SK-N-MC (cell line): ENCODE measurements at regions not wholly inside any gene's neighbourhood (a gene's known extent, or its start where the extent isn't known, plus 50 kb on each side); places are given as distances from the start of the nearest gene placed in this dataset.
A peak's percentile ranks its signal among the peaks of the same experiment; 100 is the strongest.

Source experiments
- DNase-seq: peaks from one replicate; pipeline ENCODE4 v3.0.0-alpha.2; 2011; ENCODE audit warnings: low read depth, low spot score
- H3K27ac ChIP-seq: fragments of 200-600 bp; sonication (generic); 2 replicates; pipeline ENCODE4 v1.5.1; 2016; ENCODE audit warnings: mixed run types
- H3K36me3 ChIP-seq: fragments of 200-600 bp; sonication (generic); 2 replicates; pipeline ENCODE4 v1.6.1; 2017; ENCODE audit warnings: antibody characterized with exemption, low read length, mixed read lengths; ENCODE audit not compliant: insufficient read depth
- H3K4me3 ChIP-seq: fragments of 200-600 bp; sonication (generic); 2 replicates; pipeline ENCODE4 v1.5.1; 2016
- H3K9ac ChIP-seq: fragments of 200-600 bp; sonication (generic); 2 replicates; pipeline ENCODE4 v1.8.0; 2017; ENCODE audit warnings: mixed run types, mixed read lengths; ENCODE audit not compliant: insufficient read length
- H3K9me3 ChIP-seq: fragments of 200-600 bp; sonication (generic); 2 replicates; pipeline ENCODE4 v1.6.1; 2017; ENCODE audit warnings: low read depth, mild to moderate bottlenecking, antibody characterized with exemption, low read length, moderate library complexity, mixed read lengths
- EZH2 ChIP-seq: fragments of 200-600 bp; sonication (generic); IDR thresholded peaks from one replicate; pipeline ENCODE4 v1.6.1; 2017; ENCODE audit warnings: antibody characterized with exemption
- FOXP2 ChIP-seq: optimal IDR thresholded peaks from 2 replicates; pipeline ENCODE3; 2011; ENCODE audit warnings: mild to moderate bottlenecking, moderate library complexity; ENCODE audit not compliant: insufficient read depth; ENCODE audit errors: extremely low read length, control extremely low read depth
- POLR2AphosphoS5 ChIP-seq: IDR thresholded peaks from 2 replicates; pipeline ENCODE4 v1.6.1; 2012; ENCODE audit warnings: mild to moderate bottlenecking, low read depth, low read length, borderline replicate concordance

GRCh38 chr14:76946753-76947077, 81.8 kb downstream of the IRF2BPL start:
- H3K9ac ChIP-seq = peak overlapping the region; percentile 17
- no peak for TF ChIP-seq FOXP2
- no peak for TF ChIP-seq POLR2AphosphoS5
- TF ChIP-seq EZH2 = no peak
- H3K27ac ChIP-seq = peak overlapping the region; percentile 85
- no peaks in the 10 kb centered on the region for H3K9me3 ChIP-seq
- DNase-seq = no peak
- peak overlapping the region; percentile 71 for H3K4me3 ChIP-seq
- no peaks in the 10 kb centered on the region for H3K36me3 ChIP-seq

GRCh38 chr14:76943072-76943471, 85.4 kb downstream of the IRF2BPL start:
- TF ChIP-seq POLR2AphosphoS5 = no peak
- TF ChIP-seq EZH2 = no peak
- no peak for TF ChIP-seq FOXP2
- no peak for DNase-seq
- no peak overlapping the region for H3K9ac ChIP-seq
- no peaks in the 10 kb centered on the region for H3K36me3 ChIP-seq
- H3K27ac ChIP-seq = no peak overlapping the region
- H3K4me3 ChIP-seq = no peak overlapping the region
- no peaks in the 10 kb centered on the region for H3K9me3 ChIP-seq

- TF ChIP-seq FOXP2 (no peak), EZH2 (no peak), POLR2AphosphoS5 (no peak)
- DNase-seq = no peak
These were observed 86.3 kb downstream of the IRF2BPL start for GRCh38 chr14:76941946-76942805.

GRCh38 chr14:76941544-76941943, 87.0 kb downstream of the IRF2BPL start:
- Histone ChIP-seq H3K36me3 (no peaks in the 10 kb centered on the region), H3K4me3 (no peak overlapping the region), H3K9ac (no peak overlapping the region), H3K27ac (no peak overlapping the region), H3K9me3 (no peaks in the 10 kb centered on the region)
- no peak for TF ChIP-seq EZH2
- TF ChIP-seq FOXP2 = no peak
- TF ChIP-seq POLR2AphosphoS5 = no peak
- no peak for DNase-seq

More at GRCh38 chr14:76941946-76942805, 86.3 kb downstream of the IRF2BPL start:
- Histone ChIP-seq H3K9me3 (no peaks in the 10 kb centered on the region), H3K9ac (no peak overlapping the region), H3K36me3 (no peaks in the 10 kb centered on the region), H3K27ac (no peak overlapping the region), H3K4me3 (no peak overlapping the region)

GRCh38 chr14:76940021-76940760, 88.3 kb downstream of the IRF2BPL start:
- no peaks in the 10 kb centered on the region for H3K36me3 ChIP-seq
- no peak overlapping the region for H3K27ac ChIP-seq
- no peak overlapping the region for H3K4me3 ChIP-seq
- no peak overlapping the region for H3K9ac ChIP-seq
- H3K9me3 ChIP-seq = no peaks in the 10 kb centered on the region
- DNase-seq = no peak
- TF ChIP-seq FOXP2 (no peak), EZH2 (no peak), POLR2AphosphoS5 (no peak)

- Histone ChIP-seq H3K36me3 (no peaks in the 10 kb centered on the region), H3K27ac (no peak overlapping the region), H3K4me3 (no peak overlapping the region), H3K9me3 (no peaks in the 10 kb centered on the region), H3K9ac (no peak overlapping the region)
- no peak for DNase-seq
- no peak for TF ChIP-seq POLR2AphosphoS5
- no peak for TF ChIP-seq FOXP2
- TF ChIP-seq EZH2 = no peak
These were observed 89.3 kb downstream of the IRF2BPL start for GRCh38 chr14:76939015-76939742.

GRCh38 chr14:76938092-76938500, 90.4 kb downstream of the IRF2BPL start:
- H3K9ac ChIP-seq = no peak overlapping the region

More at GRCh38 chr14:76938092-76938500, 90.4 kb downstream of the IRF2BPL start:
- Histone ChIP-seq H3K36me3 (no peaks in the 10 kb centered on the region), H3K27ac (no peak overlapping the region), H3K4me3 (no peak overlapping the region), H3K9me3 (no peaks in the 10 kb centered on the region)
- TF ChIP-seq FOXP2 = no peak
- no peak for TF ChIP-seq EZH2
- TF ChIP-seq POLR2AphosphoS5 = no peak
- DNase-seq = no peak
